ENCODE measurements at regions not wholly inside any gene's neighbourhood (a gene's known extent, or its start where the extent isn't known, plus 50 kb on each side); places are given as distances from the start of the nearest gene placed in this dataset.
"Not testable (repeated sequence)": the region's sequence is repeated elsewhere in the genome, so short reads cannot be mapped to it uniquely, and the experiment has no call there.

DNA sequence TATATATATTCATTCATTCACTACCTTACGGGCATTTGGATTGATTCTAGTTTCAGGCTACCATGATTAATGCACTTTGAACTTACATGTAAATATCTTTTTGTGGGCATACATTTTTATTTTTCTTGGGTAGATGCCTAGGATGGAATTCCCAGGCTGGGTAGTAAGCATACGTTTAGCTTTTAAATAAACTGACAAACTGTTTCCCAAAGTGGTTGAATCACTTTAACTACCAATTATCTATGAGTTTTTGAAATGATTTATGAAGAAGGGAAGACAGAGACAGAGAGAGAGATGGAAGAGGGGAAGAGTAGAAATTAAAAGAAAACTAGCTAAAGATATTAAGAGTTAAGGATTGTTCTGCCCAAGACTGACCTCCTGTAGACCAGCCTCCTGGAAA is 612.6 kb downstream of the PSAT1 start:
- Histone ChIP-seq H3K27ac (no peak overlapping the region), H3K27me3 (no peaks in the 10 kb centered on the region), H3K4me3 (no peak overlapping the region), H3K36me3 (no peaks in the 10 kb centered on the region), H3K9me3 (no peaks in the 10 kb centered on the region), H3K4me1 (ENCODE audit: insufficient read depth) (no peaks in the 10 kb centered on the region)
- 76 to 80% (median 78%) methylated on average over 2 of the region's 2 CpGs for WGBS, 3 donors
- DNase-seq = no peak
- no peak for TF ChIP-seq EP300 (IDR thresholded peaks at IDR 0.05)
- TF ChIP-seq POLR2A (IDR thresholded peaks at IDR 0.05) = no peak
- TF ChIP-seq, protein P1, sequence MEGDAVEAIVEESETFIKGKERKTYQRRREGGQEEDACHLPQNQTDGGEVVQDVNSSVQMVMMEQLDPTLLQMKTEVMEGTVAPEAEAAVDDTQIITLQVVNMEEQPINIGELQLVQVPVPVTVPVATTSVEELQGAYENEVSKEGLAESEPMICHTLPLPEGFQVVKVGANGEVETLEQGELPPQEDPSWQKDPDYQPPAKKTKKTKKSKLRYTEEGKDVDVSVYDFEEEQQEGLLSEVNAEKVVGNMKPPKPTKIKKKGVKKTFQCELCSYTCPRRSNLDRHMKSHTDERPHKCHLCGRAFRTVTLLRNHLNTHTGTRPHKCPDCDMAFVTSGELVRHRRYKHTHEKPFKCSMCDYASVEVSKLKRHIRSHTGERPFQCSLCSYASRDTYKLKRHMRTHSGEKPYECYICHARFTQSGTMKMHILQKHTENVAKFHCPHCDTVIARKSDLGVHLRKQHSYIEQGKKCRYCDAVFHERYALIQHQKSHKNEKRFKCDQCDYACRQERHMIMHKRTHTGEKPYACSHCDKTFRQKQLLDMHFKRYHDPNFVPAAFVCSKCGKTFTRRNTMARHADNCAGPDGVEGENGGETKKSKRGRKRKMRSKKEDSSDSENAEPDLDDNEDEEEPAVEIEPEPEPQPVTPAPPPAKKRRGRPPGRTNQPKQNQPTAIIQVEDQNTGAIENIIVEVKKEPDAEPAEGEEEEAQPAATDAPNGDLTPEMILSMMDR (IDR thresholded peaks at IDR 0.05) = no peak
- intact Hi-C loops (cut with DNase I) = no loop called here

DNA sequence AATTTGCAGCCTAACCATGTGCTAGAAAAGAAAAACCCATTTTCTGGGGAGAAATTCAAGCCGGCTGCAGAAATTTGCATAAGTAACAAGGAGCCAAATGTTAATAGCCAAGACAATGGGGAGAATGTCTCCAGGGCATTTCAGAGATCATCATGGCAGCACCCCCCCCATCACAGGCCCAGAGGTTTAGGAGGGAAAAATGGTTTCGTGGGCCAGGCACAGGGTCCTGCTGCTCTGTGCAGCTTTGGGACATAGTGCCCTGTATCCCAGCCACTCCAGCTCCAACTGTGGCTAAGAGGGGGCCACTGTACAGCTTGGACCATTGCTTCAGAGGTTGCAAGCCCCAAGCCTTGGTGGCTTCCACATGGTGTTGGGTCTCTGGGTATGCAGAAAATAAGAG is 620.0 kb downstream of the PSAT1 start:
- not testable (repeated sequence) for H3K4me1 ChIP-seq (ENCODE audit: insufficient read depth); H3K4me3 ChIP-seq; H3K27ac ChIP-seq; H3K27me3 ChIP-seq; H3K9me3 ChIP-seq; H3K36me3 ChIP-seq; DNase-seq
- 94 to 98% (median 95%) methylated on average over 2 of the region's 2 CpGs for WGBS, 3 donors
- intact Hi-C loops (cut with DNase I) = loop anchor here in 1 of 4 donors (5.0 kb wide), 1 partner anchor 455 kb away; no protein-coding TSS in a partner anchor

DNA sequence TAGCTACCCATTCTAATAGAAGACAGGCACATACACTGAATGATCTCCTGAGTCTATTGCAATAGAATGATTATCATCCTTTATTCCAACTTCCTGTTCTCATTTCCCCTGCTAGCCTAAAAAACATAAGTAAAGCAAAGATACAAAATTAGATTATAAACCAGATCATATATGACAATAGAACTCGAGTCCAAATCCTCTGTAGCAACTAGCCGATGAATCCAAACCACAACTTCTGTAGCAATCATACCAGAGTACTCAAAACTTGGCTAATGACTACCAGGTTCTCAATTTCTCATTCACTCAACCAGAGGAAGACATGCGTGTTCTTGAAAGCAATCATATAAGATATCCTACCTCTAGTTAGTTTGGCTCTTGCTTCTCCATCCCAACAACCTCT is 622.1 kb downstream of the PSAT1 start:
- H3K27ac ChIP-seq = no peak overlapping the region
- DNase-seq = no peak
- H3K4me1 ChIP-seq (ENCODE audit: insufficient read depth) = no peaks in the 10 kb centered on the region
- no peaks in the 10 kb centered on the region for H3K36me3 ChIP-seq
- H3K27me3 ChIP-seq = no peaks in the 10 kb centered on the region
- no peak overlapping the region for H3K4me3 ChIP-seq
- TF ChIP-seq EP300 (IDR thresholded peaks at IDR 0.05) = no peak
- TF ChIP-seq, protein P1 (IDR thresholded peaks at IDR 0.05) = no peak
- no peak for TF ChIP-seq POLR2A (IDR thresholded peaks at IDR 0.05)
- no peaks in the 10 kb centered on the region for H3K9me3 ChIP-seq
- WGBS, 3 donors = 68 to 96% (median 90%) methylated on average over 3 of the region's 3 CpGs
- intact Hi-C loops (cut with DNase I) = loop anchor here in 1 of 4 donors (5.0 kb wide), 1 partner anchor 453 kb away; no protein-coding TSS in a partner anchor

DNA sequence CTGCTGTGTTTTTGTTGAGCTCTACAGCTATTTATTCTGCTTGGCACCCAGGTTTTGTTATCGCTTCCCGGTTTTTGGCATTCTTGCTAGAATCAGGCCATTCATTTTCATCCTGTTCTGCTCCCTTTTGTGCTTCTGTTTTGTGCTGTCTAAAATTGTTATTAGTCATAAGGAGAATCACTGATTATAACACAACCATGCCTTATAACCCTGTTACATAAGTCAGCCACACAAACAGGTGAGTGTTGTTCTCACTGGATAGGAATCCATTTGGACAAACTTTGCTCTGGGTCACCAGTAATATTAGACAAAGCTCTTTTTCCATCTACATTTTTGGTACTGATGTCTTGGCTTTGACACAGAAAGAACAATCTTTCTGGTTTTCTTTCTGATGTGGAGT is 622.8 kb downstream of the PSAT1 start:
- Histone ChIP-seq H3K27me3 (no peaks in the 10 kb centered on the region), H3K36me3 (no peaks in the 10 kb centered on the region), H3K9me3 (no peaks in the 10 kb centered on the region), H3K27ac (no peak overlapping the region), H3K4me3 (no peak overlapping the region), H3K4me1 (ENCODE audit: insufficient read depth) (no peaks in the 10 kb centered on the region)
- DNase-seq = no peak
- TF ChIP-seq POLR2A (IDR thresholded peaks at IDR 0.05) (no peak), EP300 (IDR thresholded peaks at IDR 0.05) (no peak)
- TF ChIP-seq, protein P1 (IDR thresholded peaks at IDR 0.05) = no peak
- WGBS, 3 donors = 85 to 92% (median 90%) methylated on average over 2 of the region's 2 CpGs
- intact Hi-C loops (cut with DNase I) = loop anchor here in 1 of 4 donors (5.0 kb wide), 1 partner anchor 453 kb away; no protein-coding TSS in a partner anchor

DNA sequence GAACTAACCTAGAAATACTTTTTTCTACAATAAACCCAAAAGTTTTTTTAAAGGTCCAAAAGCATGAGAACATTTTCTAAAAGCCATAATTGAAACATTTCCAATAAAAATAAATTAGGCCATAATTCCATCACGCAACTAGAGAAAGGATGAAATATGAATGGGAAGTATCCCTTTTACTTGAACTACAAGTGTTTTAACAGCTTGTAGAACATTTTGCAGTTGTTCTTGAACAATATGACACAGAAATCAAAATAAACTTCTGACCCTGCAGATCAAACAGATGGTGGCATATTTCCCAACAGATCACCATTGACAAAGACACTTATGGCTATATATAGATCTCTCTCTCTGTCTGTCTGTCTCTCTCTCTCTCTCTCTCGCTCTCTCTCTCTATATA is 624.4 kb downstream of the PSAT1 start:
- Histone ChIP-seq H3K4me3 (no peak overlapping the region), H3K4me1 (ENCODE audit: insufficient read depth) (no peaks in the 10 kb centered on the region), H3K27ac (no peak overlapping the region), H3K9me3 (no peaks in the 10 kb centered on the region), H3K36me3 (no peaks in the 10 kb centered on the region), H3K27me3 (no peaks in the 10 kb centered on the region)
- intact Hi-C loops (cut with DNase I) = no loop called here
- WGBS, 3 donors = 64 to 69% (median 67%) methylated on average over 2 of the region's 2 CpGs
- TF ChIP-seq EP300 (IDR thresholded peaks at IDR 0.05) (no peak), POLR2A (IDR thresholded peaks at IDR 0.05) (no peak)
- TF ChIP-seq, protein P1 (IDR thresholded peaks at IDR 0.05) = no peak
- DNase-seq = no peak

Data from ovary (tissue), 7 donors.